Inferior parietal cortex (tissue), 1 donor: ENCODE measurements at regions not wholly inside any gene's neighbourhood (a gene's known extent, or its start where the extent isn't known, plus 50 kb on each side); places are given as distances from the start of the nearest gene placed in this dataset.
"Not testable (repeated sequence)": the region's sequence is repeated elsewhere in the genome, so short reads cannot be mapped to it uniquely, and the experiment has no call there.

Source experiments
- DNase-seq: peaks from one replicate; pipeline ENCODE4 v3.0.0-alpha.2; 2016; ENCODE audit errors: extremely low spot score

GRCh38 chr4:137956256-137956655, 285.9 kb downstream of the SLC7A11 start:
- no peak for DNase-seq

DNA sequence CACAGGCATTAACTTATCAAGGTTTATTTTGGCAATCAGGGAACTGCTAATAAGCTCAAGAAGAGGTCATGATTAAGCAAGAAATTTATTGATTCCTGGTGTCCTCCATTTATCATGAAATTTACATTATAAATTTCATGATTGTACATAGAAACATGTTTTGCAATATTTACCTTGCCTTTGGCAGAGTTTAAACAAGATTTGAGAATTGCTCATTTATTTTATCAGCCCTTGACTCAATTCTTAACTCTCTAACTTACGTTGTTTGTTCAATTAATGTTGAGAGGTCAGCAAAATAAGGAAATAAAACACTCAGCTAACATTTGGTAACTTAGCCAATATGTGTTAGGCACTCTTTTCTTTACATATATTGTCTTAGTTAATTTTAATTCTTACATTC, 286.6 kb downstream of the SLC7A11 start:
- no peak for DNase-seq

DNA sequence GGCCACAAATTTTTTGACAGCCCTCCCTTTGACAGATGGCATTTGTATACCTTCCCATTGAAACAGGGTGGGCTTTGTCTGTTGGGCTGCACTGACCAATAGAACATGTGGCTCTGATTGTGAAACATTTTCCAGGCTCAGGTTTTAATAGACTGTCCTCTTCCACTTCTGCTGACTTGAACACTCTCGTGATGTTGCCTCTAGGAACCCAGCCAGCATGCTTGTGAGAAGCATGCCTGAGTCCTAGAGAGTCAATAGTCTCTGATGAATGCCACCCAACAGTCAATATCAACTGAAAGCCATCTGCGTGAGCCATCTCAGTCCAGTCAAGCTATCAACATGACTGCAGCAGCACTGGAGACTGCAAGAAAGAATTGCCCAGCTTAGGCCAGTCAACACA, 290.0 kb downstream of the SLC7A11 start:
- DNase-seq = no peak

GRCh38 chr4:137950286-137950685, 291.9 kb downstream of the SLC7A11 start:
- no peak for DNase-seq

DNA sequence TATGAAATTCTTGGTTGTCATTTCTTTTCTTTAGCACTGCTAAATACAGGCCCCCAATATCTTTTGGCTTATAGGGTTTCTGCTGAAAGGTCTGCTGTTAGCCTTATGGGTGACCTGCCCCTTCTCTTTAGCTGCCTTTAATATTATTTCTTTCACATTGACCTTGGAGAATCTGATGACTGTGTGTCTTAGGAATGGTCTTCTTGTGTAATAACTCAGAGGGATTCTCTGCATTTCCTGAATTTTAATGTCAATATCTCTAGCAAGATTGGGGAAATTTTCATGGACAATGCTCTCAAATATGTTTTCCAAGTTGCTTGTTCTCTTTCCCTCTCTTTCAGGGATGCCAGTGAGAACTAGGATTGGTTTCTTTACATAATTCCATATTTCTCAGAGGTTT, 292.4 kb downstream of the SLC7A11 start:
- no peak for DNase-seq

DNA sequence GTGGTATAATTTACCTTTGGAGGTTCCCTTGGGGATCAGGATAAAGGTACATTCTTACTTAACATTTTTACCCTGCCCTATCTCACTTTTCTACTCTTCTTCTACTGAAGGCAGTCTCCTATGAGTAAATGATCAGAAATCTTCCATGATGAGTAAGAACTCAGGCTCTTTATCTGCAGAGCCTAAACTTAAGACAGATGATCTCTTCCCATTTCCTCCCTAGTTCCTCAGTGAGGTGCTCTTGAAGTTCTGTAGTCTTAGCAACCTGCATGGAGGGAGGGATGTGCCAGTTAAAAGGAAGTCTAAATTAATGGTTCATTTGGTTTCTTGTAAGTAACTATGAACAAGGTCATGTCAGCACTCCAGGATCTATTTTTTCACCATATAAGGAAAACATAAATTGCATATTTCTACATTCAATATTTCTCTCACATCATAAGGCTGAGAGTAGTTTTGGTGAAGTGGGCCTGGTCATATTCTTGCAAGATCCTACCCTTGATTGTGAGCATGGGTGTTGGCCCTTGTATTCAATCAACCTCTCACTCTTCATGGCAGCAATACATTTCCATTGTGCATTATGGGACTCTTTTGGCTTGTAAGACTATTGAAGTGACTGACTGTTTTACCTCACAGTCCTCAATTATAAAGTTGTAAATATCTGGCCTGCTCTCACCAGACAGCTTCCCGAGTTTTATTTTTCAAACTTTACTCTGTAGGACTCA, 295.5 kb downstream of the SLC7A11 start:
- no peak for DNase-seq

DNA sequence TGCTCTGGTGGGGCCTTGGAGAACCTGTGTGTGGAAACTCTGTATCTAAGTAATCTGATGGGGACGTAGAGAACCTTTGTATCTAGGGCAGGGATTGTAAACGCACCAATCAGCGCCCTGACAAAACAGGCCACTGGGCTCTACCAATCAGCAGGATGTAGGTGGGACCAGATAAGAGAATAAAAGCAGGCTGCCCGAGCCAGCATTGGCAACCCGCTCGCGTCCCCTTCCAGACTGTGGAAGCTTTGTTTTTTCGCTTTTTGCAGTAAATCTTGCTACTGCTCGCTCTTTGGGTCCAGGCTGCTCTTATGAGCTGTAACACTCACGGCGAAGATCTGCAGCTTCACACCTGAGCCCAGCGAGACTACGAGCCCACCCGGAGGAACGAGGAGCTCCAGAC, 299.3 kb downstream of the SLC7A11 start:
- not testable (repeated sequence) for DNase-seq

DNA sequence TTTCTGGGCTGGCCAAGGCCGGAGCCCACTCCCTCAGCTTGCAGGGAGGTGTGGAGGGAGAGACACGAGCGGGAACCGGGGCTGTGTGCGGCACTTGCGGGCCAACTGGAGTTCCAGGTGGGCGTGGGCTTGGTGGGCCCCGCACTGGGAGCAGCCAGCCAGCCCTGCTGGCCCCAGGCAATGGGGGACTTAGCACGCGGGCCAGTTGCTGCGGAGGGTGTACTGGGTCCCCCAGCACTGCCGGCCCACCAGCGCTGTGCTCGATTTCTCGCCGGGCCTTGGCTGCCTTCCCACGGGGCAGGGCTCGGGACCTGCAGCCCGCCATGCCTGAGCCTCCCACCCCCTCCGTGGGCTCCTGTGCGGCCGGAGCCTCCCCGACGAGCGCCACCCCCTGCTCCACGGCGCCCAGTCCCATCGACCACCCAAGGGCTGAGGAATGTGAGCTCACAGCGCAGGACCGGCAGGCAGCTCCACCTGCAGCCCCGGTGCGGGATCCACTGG, 300.1 kb downstream of the SLC7A11 start:
- DNase-seq = not testable (repeated sequence)

DNA sequence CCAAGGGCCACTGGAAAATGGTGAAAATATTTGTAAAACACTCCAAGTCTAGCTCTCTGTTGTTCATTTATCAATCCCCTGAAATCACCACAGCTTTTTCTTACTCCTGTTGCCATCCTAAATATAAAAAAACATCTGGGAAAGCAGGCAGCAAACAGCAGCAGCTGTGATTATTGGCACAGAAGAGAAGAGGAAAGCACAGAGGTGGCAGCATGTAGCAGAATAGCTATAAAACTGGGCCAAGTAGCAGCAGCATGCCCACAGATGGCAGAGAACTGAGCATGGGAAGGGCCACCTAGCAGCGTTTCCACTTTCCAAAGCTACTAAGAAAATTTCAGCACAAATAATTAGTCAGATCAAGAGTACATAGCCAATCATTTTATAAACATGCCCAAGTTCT, 307.2 kb downstream of the SLC7A11 start:
- DNase-seq = no peak

DNA sequence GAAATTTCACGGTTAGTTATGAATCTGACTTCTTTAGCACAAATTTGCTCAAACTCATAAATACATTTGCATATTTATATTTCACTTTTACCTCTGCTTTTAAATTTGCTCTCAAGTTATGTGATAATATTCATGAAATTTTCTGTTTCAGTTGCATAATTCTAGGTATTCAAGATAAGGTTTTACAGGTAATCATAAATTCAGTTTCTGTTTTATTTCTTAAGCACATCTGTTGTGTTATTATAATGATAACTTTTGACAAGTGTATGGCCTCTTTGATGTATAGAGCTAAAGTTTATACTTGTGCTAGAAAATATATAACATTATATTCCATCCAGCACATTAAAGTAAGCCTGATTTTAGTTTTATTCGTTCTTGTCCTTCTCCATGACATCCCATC, 308.1 kb downstream of the SLC7A11 start:
- DNase-seq = no peak

GRCh38 chr4:137927972-137928371, 314.2 kb downstream of the SLC7A11 start:
- no peak for DNase-seq

DNA sequence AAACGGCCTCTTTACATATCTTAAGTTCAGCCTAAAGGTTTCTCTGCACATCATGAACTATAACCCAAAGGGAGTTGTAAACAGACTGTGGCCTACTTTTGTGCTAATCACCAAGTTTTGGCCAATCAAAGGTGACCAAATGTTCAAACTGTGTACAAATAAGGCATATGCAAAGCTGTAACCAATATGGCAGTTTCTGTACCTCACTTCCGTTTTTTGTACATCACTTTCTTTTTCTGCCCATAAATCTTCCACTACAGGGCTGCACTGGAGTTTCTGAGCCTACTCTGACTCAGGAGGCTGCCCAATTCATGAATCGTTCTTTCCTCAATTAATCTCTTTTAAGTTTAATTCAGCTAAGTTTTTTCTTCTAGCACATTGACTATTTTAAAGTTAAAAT, 318.7 kb downstream of the SLC7A11 start:
- DNase-seq = no peak

DNA sequence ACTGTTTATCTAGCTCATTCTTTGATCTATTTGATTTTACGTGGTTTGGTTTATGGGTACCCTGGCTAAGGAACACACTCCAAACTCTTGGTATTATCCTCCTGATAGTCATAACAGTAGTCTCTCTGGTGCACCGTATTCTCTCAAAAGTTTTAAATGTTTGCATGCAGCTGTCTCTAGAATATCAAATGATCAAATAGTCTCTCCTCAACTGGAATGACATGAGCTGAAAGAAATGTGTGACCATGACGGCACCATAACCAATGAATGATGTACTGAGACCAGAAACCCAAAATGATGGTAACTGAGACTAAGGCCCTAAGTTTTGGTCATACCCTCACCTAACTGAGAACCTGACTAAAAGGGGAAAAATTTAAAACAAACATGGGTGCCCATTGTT, 319.4 kb downstream of the SLC7A11 start:
- DNase-seq = no peak

DNA sequence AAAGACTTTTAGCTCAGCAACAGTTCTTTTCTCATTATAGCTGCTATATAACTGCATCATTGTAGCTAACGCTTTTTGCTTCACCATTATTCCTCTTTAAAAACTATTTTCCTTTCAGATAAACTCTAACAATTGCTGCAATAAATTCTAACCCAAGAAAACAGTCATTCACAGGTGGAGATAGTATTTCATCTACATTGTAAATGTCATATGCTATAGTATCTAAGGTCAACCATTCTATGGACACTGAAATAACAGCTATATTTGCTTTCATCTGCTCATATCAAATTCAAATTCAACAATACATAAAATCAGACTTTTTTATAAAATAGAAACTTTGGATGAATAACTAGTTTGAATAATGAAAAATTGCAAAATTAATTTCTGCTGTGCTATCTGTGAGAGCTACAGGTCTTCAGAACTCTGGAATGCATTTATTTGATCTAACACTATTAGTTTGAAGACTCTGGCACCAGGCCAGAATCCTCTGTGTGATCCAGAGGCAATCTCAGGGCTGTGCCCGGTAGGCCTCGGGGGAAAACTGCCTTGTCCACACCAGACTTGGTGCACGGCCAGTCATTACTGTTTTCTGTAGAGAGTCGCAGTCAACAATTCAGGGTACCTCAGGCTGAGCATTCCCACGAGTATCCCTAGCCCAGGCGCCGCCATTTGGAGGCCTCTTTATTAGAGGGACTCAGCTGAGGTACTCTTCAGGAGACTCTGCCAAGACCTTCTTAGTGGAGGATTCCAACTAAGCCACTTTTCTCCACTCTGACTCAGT, 332.4 kb downstream of the SLC7A11 start:
- no peak for DNase-seq

- no peak for DNase-seq
Observed at GRCh38 chr4:137905930-137906329, 336.2 kb downstream of the SLC7A11 start.

GRCh38 chr4:137901114-137901513, 341.0 kb downstream of the SLC7A11 start:
- no peak for DNase-seq

DNA sequence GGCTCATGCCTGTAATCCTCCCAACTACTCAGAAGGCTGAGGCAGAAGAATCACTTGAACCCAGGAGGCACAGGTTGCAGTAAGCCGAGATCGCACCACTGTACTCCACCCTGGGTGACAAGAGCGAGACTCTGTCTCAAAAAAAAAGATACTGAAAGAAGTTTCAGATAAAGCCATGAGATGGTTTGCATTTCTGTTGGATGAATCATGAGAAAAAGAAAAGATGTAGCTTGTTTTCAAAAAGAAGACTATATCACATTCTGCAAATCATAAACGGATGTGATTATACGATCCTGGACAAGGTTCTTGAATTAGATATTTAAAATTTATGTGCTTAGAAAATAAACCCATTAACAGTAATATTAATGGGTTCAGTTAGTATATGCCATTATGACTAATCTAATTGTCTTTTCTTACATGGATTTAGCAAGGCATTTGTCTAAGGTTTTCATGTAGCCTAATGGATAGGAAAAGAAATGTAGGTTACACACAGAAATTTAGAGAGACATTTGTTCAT, 345.9 kb downstream of the SLC7A11 start:
- DNase-seq = no peak

DNA sequence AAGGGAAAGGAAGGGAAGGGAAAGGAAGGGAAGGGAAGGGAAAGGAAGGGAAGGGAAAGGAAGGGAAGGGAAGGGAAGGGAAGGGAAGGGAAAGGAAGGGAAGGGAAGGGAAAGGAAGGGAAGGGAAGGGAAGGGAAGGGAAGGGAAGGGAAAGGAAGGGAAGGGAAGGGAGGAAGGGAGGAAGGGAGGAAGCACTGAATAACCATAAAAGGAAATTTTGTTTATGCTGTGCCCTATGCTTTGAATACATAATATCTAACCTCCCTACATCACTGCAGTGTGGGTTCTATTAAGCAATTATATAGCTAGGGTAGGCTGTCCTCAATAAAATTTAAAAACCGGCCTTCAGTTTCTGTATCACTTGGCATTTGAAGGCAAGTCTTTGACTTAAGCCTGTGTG, 346.6 kb downstream of the SLC7A11 start:
- DNase-seq = not testable (repeated sequence)

DNA sequence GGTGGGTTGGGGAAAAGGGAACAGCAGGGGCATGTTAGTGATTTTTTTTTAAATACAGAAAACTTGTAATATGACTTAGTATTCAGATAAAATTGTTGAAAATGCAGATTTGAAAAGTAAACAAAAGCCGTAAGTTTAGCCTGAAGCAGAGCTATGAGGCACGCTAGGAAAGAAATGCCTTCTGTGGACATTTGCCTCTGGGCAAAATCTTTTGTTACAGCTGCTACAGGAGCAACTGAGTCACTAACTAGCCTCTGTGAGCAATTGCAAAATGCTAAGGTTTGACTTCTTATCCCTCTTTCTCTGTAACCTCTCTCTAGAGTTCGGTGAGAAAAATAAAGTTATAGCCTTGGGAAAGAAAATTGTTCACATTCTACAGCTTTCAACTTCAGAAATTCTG, 350.0 kb downstream of the SLC7A11 start:
- no peak for DNase-seq

- DNase-seq = no peak
Observed at GRCh38 chr4:137890812-137891211, 351.3 kb downstream of the SLC7A11 start.

DNA sequence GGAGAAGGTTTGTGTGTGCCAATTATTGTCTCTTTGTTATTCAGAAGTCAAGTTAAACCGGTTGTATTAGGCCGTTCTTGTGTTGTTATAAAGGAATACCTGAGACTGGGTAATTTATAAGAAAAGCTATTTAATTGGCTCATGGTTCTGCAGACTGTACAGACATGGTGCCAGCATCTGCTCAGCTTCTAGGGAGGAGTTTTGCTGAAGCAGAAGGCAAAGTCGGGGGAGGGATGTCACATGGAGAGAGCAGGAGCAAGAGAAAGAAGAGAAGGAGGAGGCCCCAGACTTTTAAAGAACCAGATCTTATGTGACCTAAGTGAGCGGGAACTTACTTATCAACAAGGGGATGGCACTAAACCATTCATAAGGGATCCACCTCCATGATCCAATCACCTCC, 349.3 kb upstream of the PCDH18 start:
- no peak for DNase-seq

- not testable (repeated sequence) for DNase-seq
Observed at GRCh38 chr4:137868067-137868466, 335.8 kb upstream of the PCDH18 start.

DNA sequence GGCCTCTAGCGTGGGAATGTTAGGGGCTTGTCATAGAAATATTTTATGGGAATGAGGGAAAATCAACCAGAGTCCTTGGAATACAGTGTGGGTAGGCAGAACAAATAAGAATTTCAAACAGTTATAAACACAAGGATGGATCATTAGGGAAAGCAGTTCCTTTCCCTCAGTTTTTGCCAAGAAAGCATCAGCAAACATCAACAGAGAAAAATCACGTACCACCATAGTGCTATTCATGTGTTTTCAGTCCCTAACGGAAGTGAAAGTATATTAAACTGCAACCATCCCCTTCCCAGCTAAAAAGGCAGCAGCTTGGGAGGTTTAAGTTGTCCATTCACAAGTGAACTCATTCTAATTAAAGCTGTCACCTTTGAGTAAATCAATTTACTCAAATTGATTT, 334.4 kb upstream of the PCDH18 start:
- DNase-seq = no peak
